ENCODE measurements at regions not wholly inside any gene's neighbourhood (a gene's known extent, or its start where the extent isn't known, plus 50 kb on each side); places are given as distances from the start of the nearest gene placed in this dataset.

DNA sequence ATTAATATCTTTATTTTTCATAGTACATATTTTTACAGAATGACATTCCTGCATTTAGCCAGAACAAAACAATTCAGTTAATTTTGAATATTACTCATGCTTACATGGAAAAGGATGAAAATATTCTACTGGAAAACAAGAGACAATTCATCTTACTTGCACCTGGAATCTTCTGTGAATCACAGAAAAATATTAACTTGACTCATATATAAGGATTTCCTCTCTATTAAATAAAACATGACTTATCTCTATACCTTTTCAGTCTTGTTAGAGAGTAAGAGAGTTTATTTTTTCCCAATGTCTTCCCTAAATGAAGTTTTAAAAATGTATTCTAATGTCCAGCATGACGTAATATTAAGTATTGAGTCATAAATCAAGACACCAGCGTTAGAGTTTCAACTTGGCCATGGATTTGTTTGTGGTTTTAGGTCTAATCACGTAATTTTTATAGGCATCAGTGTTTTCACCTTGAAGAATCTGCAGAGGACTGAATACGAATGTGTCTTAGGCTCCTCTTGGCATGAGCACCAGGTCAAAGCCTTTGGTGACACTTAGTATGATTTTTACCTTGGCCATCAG, 445.1 kb upstream of the JAG1 start:
- no peak for DNase-seq (ENCODE audit: low read depth in 4 of 4, low spot score in 1 of 4)

DNA sequence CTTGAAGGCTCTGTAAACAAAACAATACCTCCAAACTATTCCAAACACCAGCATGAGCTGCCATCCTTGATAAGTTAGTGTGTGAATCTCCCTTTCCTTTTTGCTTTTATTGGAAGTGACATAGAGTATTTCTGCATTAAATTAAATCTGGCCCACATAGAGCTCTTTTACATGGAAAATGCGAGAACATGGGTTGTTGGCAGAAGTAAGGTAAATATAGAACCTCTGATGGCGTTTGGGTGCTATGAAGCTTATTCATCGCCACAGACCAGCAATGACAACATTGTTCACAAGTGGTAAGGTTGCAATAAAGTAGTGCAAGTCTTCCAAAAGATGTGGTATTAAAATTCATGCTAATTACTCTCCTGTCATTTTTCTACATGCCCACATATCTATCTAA, 445.8 kb upstream of the JAG1 start:
- DNase-seq (ENCODE audit: low read depth in 4 of 4, low spot score in 1 of 4) = no peak

DNA sequence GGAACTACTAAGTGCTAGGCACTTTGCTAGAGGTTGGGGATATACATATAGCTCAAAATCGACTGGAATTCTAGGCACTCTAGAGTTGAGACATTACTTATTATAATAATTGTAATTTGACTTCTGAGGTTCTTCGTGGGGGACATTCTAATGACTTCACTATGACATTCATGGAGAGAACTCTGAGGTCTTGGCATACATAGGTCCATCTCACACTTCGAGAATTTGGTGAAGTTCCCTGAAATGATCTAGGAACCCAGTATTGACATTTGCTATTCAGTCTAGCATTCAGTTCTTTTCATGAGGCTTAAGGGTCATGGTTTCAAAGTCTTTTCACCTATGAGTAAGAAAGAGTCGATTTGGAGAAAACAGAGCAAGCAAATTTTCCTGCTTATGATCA, 446.6 kb upstream of the JAG1 start:
- no peak for DNase-seq (ENCODE audit: low read depth in 4 of 4, low spot score in 1 of 4)

DNA sequence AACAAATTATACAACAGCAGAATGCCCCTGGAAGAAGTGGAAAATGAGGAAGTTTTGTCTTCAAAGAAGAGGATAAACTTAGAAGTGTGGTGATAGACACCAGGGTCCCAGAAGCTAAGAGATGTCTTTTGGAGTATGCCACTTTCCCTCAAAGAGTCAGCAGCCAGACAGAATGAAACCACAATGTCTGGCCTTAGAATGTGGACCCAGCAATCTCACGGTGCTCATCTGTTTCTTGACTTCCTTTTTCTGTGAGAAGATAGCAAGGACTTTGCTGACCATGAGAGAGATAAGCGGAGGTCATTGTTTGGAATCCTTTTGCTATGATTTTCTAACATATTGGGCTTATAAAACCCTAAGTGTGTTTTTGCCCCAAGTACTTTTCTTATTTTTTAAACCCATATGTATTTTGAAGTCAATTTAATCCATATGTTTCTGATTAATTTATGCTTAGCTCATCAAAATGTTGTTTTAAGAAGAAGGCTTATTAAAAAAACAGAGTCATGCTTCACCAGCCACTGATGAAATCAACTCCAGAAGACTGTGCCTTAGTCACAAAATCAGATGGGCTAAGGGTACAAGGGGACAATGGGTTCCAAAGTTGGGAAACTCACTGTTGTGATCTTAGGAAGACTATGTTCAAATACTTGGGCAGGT, 451.2 kb upstream of the JAG1 start:
- DNase-seq (ENCODE audit: low read depth in 4 of 4, low spot score in 1 of 4) = no peak

DNA sequence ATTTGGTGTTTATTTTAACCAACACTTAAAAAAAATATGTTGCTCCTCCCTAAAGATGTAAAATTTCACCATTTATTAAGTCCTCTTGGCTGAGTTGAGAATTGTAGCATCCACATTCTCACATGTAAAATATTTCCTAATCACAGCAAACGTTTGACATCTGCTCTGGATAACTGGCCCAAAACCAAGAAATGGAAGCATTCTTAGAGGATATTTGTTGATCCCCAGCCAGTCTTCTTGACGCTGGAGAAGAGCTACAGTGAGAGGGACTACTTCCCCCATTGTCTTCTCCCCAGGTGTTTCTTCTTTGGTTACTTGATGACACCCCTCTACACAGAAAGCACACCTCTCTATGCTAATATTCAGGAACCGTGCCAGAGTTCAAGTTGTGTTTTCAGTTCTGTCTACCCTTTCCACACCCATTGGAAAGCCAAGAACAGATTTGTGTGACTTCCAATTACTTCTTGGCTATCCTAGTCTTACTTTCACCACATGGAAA, 454.5 kb upstream of the JAG1 start:
- DNase-seq (ENCODE audit: low read depth in 4 of 4, low spot score in 1 of 4) = no peak

DNA sequence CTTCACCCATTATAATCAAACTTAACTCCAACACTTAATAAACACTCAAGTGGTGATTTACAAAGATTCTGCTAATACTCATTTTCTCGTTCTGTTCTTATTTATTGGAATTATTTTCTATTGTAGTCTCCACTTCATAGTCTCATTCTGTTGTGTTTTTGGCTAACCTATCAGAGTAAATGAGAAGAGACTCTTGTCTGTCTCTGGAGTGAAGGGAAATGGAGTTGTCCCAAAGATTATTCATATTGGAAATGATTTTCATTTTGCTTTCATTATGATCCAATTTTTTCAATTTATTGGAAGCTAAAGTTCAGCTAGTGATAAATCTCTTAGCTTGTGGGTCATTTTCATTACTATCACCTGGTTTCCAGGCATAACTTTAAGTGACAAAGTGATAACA, 454.9 kb upstream of the JAG1 start:
- DNase-seq (ENCODE audit: low read depth in 4 of 4, low spot score in 1 of 4) = no peak

DNA sequence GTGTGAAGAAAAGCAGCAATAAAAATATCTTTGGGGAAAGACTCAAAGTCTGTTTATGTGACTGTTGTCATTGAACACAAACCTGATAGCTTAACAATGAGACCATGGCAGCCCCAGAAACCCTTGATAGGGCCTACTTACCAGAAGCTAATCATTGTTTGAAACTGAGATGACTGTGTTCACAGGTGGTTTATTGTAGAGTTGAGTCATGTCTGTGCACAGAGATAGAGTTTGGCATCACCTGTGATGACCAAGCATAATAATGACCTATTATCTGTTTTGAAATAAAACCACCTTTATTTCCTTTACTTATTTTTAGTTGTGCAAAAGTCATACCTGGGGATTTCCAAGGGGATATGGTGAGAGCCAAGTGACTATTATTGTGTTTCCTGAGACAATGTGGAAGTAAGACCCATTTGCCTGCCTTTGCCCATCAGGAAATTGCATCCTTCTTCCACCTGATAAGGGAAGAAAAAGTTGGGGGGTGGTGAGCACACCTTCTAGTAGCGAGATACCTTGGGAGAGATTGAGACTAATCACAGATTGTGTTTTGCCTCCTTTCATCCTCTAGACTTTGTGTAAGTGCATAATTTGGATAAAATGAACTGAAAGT, 456.9 kb upstream of the JAG1 start:
- DNase-seq (ENCODE audit: low read depth in 4 of 4, low spot score in 1 of 4) = no peak

DNA sequence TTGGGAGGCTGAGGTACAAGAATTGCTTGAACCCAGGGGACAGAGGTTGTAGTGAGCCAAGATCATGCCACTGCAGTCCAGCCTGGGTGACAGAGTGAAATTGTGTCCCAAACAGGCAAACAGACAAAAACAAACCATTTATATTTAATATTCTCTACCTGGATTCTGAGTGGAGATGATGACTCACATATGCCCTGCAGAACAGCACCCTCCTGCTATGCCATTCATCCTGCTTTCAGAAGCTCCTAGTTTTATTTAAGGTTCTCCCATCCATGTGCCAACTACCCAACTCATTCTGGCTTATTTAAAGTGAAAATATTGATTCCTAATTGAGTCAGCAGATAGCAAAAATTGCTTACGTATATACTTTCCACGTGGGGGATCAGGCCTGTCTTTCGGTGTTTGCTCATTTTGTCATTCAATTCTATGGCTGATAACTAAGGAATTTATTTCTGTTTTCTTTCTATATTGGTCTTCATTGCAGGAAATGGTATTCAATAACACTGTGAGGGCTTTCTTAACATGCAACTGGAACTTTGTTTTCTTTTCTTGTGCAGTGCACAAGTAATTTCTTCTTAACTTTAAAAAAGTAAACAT, 459.1 kb upstream of the JAG1 start:
- DNase-seq (ENCODE audit: low read depth in 4 of 4, low spot score in 1 of 4) = no peak

DNA sequence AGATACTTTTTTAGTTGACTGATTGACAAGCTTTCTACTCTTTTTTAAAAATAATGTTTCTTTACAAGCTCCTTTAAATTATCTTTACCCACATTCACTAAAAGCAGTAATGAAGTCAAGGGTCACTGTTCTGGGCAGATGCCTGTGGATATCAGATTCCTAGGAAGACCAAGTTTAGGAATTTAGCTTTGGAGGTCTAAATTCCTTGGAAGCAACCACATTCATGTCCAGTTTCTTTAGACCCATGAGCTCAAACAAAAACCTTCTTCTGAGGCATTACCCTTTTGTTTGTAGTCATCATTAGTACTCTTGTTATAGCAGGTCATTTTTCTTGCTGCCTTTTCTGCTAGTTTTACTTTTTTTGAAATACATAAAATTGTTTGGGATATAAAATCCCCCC, 462.9 kb upstream of the JAG1 start:
- DNase-seq (ENCODE audit: low read depth in 4 of 4, low spot score in 1 of 4) = no peak

DNA sequence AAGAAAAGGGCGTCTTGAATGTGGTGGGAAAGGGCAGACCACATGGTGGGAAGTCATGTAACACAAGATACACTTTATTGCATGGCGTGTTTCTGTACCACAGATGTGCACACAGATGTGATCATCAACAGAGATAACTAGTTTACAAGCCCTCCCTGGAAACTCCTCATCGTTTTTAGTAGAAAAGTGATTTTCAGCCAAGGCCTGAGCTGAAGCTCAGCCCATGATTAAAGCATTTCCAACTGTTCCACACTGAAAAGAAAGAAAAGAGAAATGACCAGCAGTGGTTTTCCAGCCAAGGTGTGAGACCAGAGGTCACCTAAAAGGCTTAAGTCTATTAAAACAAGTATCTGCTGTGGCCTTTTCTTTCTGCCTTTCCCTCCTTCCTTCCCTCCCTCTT, 463.9 kb upstream of the JAG1 start:
- DNase-seq (ENCODE audit: low read depth in 4 of 4, low spot score in 1 of 4) = no peak

DNA sequence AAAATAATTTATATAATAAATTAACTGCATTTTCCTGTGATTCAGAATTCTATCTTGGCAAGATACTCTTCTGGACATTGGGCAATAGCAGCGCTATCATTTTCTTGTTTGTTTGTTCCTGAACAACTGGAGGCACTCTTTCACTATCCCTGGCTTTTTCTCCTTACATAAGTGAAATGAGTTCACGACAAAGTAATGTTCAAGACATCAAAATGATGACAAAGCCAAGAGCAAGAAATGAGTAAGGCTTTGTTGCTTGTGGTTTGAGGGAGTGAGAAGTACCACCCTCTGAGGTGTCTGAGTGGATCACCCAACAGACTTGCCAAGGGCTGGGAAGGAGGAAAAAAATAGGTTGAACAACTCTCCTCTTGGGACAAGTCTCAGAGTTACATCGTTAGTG, 466.6 kb upstream of the JAG1 start:
- no peak for DNase-seq (ENCODE audit: low read depth in 4 of 4, low spot score in 1 of 4)

DNA sequence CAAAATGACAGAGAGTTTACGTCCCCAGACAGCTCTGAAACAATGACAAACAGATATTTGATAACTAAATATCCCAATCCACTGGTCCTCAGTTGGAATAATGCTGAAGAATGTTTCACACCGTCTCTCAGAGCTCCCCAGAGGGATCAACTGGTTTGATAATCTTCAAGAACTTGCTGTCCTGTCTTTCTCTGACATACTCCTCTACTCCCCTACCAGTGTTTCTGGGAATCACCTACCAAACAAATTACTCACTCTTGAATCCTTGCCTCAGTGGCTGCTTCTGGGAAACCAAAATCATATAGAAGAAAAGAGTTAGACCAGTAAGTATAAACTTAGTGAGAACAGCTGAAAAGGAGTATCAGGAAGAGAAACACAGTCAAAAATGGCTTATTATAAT, 469.7 kb upstream of the JAG1 start:
- no peak for DNase-seq (ENCODE audit: low read depth in 4 of 4, low spot score in 1 of 4)

DNA sequence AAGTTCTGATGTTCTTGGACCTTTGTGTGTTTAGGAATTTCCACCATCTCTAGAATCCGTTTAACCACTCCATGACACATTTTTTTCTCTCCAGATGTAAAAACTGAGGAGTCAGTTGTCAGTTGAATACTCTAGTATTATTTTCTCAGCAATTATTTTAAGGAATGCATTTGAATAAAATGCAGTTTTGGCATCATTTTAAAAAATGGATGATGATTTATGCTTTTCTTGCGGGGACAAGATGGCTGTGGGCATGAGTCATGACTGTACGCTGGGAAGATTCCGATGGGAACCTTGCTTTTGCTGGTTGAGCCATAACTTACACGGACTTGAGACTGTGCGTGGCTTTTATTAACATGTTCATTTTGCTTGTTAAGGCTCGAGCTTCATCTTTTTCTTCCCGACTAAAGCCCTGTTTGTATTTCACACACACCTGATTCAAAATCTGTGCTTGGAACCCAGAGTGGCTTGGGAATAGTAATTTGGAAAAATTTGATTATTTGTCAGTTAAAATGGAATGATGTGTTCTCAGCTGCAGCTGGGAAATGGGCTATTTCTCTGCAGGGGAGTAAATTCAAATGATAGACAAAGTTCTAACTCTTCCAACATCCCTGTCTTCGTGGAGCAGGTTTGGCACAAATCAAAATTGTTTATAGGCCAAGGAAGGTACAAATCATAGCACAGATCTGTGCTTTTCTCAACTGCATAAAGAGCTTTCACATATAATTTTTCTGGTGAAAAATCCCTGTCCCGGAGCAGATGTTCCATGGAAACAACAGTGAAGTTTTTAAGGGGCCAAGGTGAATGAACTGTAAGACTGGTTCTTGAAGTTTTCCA, 470.5 kb upstream of the JAG1 start:
- no peak for DNase-seq (ENCODE audit: low read depth in 4 of 4, low spot score in 1 of 4)

DNA sequence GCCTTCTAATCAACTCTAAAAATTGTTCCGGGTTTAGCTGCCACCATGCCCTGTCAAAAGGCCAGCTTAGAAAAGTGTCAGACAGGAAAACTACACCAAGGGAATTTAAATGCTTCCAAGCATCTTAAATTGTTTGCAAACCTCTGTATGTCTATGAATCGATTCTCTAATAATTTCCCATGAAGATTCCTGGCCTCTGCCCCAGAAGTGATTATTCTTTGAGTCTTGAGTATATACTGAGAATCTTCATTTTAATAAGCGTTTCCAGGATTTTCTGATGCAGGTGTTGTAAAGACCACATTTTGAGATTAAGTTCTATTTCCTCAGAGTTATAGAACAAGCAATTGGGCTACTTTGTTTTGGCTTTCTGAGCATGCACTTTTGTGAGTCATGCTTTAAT, 471.8 kb upstream of the JAG1 start:
- no peak for DNase-seq (ENCODE audit: low read depth in 4 of 4, low spot score in 1 of 4)

DNA sequence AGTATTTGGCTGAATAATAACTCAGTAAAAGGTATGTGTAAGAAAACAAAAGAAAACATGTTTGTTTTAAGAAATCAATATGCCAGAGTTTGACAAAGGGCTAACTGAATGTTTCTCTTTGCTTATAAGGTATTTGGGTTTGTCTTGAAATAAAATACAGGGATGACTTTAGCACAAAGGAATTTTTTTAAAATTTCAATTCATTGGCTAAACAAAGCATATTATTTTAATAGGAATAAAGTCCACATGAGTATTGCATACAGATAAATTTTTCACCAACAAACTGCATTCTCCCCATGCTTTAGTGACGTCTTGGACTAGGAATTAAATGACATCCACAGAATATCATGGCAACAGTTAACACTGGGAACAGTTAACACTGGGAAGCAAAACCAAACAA, 480.0 kb upstream of the JAG1 start:
- no peak for DNase-seq (ENCODE audit: low read depth in 4 of 4, low spot score in 1 of 4)

DNA sequence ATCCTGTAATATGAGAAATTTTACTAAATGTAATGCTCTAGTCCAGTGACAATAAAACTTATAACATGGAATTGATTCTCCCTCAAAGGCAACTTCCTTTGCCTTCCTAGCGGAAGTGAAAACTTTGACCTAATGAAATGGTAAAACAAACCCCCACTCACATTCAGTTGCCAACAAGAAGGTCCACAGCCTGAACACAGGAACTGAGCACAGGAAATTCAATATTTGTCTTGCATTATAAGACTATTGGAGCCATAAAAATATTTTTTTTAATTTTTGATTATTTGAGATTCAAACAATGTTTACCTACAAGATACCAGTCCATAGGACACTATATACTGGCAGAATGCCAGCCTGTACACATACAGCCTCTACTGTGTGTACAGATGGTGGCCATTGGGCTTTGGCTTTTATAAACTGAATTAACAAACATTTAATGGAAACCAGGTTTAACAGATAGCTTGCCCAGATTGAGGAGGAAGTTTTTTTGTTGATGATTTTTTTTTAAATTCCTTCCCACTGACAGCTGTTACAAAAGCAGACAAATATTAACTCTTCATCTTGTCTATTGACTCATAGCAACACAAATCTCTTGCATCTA, 481.5 kb upstream of the JAG1 start:
- no peak for DNase-seq (ENCODE audit: low read depth in 4 of 4, low spot score in 1 of 4)

DNA sequence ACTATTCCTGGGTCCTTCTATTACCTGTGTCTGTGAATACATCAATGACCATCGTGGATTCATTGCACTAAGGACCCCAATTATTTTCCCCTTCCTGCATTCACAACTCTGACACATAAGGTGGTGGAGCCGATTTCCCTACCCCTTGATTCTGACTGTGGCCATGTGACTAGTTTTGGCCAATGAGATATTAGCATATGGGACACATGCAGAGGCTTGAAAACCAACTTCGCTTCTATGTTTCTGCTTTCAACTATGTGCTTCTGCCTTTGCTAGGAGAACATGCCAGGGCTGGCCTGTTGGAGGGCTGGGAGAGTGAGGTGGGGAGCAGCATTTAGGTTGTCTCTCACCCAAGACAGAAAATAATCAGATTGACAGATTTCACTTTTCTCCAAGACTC, 483.1 kb upstream of the JAG1 start:
- no peak for DNase-seq (ENCODE audit: low read depth in 4 of 4, low spot score in 1 of 4)

DNA sequence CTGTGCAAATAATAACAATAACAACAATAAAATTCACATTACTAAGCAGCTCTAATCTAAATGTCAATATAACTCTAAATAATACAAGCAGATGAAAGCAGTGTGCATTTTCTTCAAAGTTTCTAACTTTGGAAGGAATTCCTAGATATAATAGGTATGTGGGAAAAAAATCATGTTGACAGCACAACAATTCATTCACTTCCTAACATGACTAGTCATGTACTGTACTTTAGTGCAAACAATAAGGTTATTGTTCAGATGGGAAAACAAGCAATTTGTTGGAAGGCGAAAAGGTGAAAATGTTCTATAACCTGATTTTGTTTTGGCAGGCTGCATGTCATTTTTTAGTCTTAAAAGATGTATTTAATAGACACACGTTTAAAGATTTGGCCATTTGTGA, 484.3 kb upstream of the JAG1 start:
- DNase-seq (ENCODE audit: low read depth in 4 of 4, low spot score in 1 of 4) = no peak

DNA sequence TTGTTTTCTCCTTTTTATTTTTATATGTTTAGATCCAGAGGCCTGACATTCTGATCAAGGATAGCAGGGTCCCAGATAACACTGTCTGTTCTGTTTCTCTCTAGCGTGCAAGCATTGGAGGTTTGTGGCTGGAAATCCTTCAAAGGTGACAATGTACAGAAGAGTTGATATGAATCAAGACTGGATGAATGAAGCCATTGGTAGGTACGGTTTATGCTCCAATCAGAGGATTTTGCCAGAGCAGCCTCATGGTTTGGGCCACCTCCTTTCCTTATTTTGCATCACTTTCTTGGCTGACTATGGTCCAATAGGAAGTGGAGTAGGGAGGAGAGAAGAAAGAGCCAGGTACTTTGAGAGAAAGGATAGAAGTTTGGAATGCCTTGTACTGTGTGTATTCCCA, 484.8 kb upstream of the JAG1 start:
- no peak for DNase-seq (ENCODE audit: low read depth in 4 of 4, low spot score in 1 of 4)

DNA sequence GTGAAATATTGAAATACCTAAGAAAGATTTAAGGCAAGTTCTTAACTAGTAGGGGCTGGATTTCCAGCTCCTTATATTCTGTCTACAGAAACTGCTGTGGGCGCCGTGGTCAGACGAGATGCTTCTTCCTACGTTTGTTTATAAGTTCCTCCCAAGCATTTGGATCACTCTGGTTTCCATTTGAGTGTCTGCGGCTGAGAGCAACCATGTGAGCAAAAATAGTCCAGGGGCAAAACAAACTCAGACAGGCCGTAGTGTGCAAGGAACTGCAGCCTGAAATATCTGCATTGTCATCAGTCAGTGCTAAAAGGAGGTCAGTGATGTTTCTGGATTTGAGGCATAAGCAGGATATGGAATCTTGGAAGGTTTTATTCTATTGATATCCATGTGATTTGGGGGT, 485.9 kb upstream of the JAG1 start:
- no peak for DNase-seq (ENCODE audit: low read depth in 4 of 4, low spot score in 1 of 4)

Data from stimulated activated CD4-positive, alpha-beta T cell treated with anti-CD3 and anti-CD28 coated beads, Interleukin-1b, Interleukin-23, amount 100 ng/mL, for 24 hours (primary cell).